Osteocyte (in vitro differentiated cells): ENCODE measurements at regions not wholly inside any gene's neighbourhood (a gene's known extent, or its start where the extent isn't known, plus 50 kb on each side); places are given as distances from the start of the nearest gene placed in this dataset.

Experiments used
- DNase-seq: peaks from one replicate; pipeline ENCODE4 v3.0.0; 2021; ENCODE audit warnings: mixed read lengths; ENCODE audit not compliant: unreplicated experiment; ENCODE audit errors: extremely low spot score
- H3K27ac Mint-ChIP-seq: one replicate; pipeline ENCODE4 v1.8.0; 2021; ENCODE audit warnings: mild to moderate bottlenecking, mixed read lengths; ENCODE audit not compliant: unreplicated experiment
- H3K27me3 Mint-ChIP-seq: one replicate; pipeline ENCODE4 v1.8.0; 2021; ENCODE audit warnings: mixed read lengths; ENCODE audit not compliant: unreplicated experiment
- H3K36me3 Mint-ChIP-seq: one replicate; pipeline ENCODE4 v1.8.0; 2021; ENCODE audit warnings: mixed read lengths; ENCODE audit not compliant: unreplicated experiment
- H3K4me1 Mint-ChIP-seq: one replicate; pipeline ENCODE4 v1.8.0; 2021; ENCODE audit warnings: mixed read lengths; ENCODE audit not compliant: unreplicated experiment
- H3K4me3 Mint-ChIP-seq: one replicate; pipeline ENCODE4 v1.8.0; 2021; ENCODE audit warnings: mild to moderate bottlenecking, moderate library complexity, mixed read lengths; ENCODE audit not compliant: unreplicated experiment
- H3K9me3 Mint-ChIP-seq: one replicate; pipeline ENCODE4 v1.8.0; 2021; ENCODE audit warnings: mixed read lengths; ENCODE audit not compliant: unreplicated experiment
- TF ChIP-seq, protein P1 (sequence below): fragments of 200-600 bp; sonication (generic); IDR thresholded peaks from 2 replicates; pipeline ENCODE4 v1.5.0; 2021; ENCODE audit warnings: antibody characterized with exemption, mild to moderate bottlenecking, moderate library complexity

DNA sequence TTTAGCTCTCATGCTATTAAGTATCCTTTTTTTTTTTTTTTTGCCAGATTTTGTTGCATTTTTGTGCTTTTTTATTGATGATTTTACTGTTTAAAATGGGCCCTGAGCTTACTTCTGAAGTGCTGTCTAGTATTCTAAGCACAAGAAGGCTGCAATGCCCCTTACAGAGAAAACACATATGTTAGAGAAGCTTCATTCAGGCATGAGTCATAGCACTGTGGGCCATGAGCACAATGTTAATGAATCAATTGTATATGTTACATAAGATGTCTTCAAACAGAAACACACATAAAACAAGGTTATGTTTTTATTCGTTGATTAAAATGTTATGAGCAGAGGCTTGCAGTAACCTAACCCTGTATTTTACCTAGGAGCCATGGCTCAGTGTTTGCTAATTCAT lies 117.8 kb upstream of the C11orf87 start:
- Mint-ChIP-seq H3K9me3 (no peaks in the 10 kb centered on the region), H3K27ac (no peak overlapping the region), H3K4me1 (no peaks in the 10 kb centered on the region), H3K36me3 (no peaks in the 10 kb centered on the region), H3K4me3 (no peak overlapping the region), H3K27me3 (no peaks in the 10 kb centered on the region)
- TF ChIP-seq, protein P1, sequence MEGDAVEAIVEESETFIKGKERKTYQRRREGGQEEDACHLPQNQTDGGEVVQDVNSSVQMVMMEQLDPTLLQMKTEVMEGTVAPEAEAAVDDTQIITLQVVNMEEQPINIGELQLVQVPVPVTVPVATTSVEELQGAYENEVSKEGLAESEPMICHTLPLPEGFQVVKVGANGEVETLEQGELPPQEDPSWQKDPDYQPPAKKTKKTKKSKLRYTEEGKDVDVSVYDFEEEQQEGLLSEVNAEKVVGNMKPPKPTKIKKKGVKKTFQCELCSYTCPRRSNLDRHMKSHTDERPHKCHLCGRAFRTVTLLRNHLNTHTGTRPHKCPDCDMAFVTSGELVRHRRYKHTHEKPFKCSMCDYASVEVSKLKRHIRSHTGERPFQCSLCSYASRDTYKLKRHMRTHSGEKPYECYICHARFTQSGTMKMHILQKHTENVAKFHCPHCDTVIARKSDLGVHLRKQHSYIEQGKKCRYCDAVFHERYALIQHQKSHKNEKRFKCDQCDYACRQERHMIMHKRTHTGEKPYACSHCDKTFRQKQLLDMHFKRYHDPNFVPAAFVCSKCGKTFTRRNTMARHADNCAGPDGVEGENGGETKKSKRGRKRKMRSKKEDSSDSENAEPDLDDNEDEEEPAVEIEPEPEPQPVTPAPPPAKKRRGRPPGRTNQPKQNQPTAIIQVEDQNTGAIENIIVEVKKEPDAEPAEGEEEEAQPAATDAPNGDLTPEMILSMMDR = no peak
- DNase-seq = no peak

DNA sequence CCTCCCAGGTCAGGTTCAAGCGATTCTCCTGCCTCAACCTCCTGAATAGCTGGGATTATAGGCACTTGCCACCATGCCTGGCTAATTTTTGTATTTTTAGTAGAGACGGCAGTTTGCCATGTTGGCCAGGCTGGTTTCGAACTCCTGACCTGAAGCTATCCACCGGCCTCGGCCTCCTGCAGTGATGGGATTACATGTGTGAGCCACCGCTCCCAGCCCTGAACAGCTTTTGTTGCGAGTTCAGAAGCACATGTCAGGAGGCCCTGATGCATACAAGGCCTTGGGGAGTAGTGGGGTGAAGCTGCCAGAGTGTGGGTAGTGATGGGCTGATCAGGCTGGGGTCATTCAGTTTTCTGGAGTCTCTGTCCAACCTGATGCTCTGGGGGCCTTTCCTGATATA lies 117.0 kb upstream of the C11orf87 start:
- no peaks in the 10 kb centered on the region for H3K36me3 Mint-ChIP-seq
- DNase-seq = no peak
- no peaks in the 10 kb centered on the region for H3K9me3 Mint-ChIP-seq
- no peaks in the 10 kb centered on the region for H3K4me1 Mint-ChIP-seq
- H3K4me3 Mint-ChIP-seq = no peak overlapping the region
- H3K27ac Mint-ChIP-seq = no peak overlapping the region
- TF ChIP-seq, protein P1 = no peak
- no peaks in the 10 kb centered on the region for H3K27me3 Mint-ChIP-seq

DNA sequence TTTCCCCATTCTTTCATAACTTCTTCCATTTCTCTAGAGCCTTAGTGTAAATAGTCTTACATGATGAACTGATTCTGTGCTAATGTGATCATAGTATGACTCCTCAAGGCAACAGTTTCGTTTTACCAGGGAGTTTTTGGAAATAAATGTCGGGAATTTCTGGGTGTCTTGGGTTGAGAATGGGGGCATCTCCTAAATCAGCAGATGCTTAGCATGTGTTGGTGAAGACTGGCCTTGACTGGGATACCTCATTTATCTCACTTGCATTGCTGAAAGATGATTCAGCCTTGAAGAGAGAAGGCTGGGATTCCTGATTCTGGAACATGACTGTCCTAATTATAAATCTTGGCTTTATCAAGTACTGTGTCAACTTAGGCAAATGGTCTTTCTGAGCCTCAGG lies 115.7 kb upstream of the C11orf87 start:
- no peaks in the 10 kb centered on the region for H3K27me3 Mint-ChIP-seq
- TF ChIP-seq, protein P1 = no peak
- no peaks in the 10 kb centered on the region for H3K36me3 Mint-ChIP-seq
- H3K4me3 Mint-ChIP-seq = no peak overlapping the region
- H3K9me3 Mint-ChIP-seq = no peaks in the 10 kb centered on the region
- no peak overlapping the region for H3K27ac Mint-ChIP-seq
- H3K4me1 Mint-ChIP-seq = no peaks in the 10 kb centered on the region
- DNase-seq = no peak

DNA sequence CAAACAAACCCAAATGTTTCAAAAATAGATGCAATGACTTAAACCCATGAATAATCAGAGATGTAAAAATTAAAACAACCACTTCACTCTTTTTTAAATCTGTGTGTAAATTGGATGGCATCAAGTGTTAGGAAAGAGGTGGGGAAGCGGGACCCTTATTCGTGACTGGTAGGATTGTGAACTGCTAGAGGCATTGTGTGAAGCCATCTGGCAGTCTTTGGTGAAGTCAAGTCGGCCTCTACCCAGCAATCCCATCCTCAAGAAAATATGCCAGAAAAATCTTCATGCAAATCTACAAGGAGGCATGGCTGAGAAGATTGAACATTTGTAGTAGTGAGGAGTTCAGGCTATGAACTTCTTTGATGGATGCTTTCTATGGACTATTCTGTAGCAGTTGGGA lies 114.6 kb upstream of the C11orf87 start:
- no peaks in the 10 kb centered on the region for H3K4me1 Mint-ChIP-seq
- H3K36me3 Mint-ChIP-seq = no peaks in the 10 kb centered on the region
- no peak for DNase-seq
- no peaks in the 10 kb centered on the region for H3K27me3 Mint-ChIP-seq
- H3K9me3 Mint-ChIP-seq = no peaks in the 10 kb centered on the region
- TF ChIP-seq, protein P1 = no peak
- no peak overlapping the region for H3K27ac Mint-ChIP-seq
- H3K4me3 Mint-ChIP-seq = no peak overlapping the region

DNA sequence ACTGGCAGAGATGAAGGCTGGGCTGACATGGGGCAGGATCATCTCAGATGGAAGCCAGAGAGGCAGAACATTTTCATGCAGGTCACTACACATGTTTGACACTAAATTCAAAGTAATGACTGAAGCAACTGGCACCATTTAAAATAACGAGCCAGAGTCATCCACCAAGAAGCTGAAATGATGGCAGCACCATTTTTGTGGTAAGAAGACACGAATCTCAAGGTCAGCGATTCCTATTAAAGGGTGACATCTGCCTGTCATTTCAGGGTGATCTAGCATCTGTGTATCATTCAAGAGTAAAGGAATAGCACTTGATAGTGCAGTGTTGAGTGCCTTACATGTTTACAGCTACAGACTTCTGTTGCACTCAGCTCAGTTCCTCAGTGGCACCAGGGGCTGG lies 113.4 kb upstream of the C11orf87 start:
- DNase-seq = no peak
- Mint-ChIP-seq H3K36me3 (no peaks in the 10 kb centered on the region), H3K9me3 (no peaks in the 10 kb centered on the region), H3K4me3 (no peak overlapping the region), H3K27me3 (no peaks in the 10 kb centered on the region), H3K27ac (no peak overlapping the region), H3K4me1 (no peaks in the 10 kb centered on the region)
- TF ChIP-seq, protein P1 = no peak
